Activated CD4-positive, alpha-beta T cell treated with anti-CD3 and anti-CD28 coated beads, Interleukin-2, Interleukin-4, amounts not matched to agents 100 ng/mL and 50 ng/mL, durations not matched to agents 16 hours and 8 hours (primary cell): ENCODE measurements at regions not wholly inside any gene's neighbourhood (a gene's known extent, or its start where the extent isn't known, plus 50 kb on each side); places are given as distances from the start of the nearest gene placed in this dataset.
"Not testable (repeated sequence)": the region's sequence is repeated elsewhere in the genome, so short reads cannot be mapped to it uniquely, and the experiment has no call there.

Experiments
- DNase-seq: peaks from one replicate; pipeline ENCODE4 v3.0.0-alpha.2; 2020; ENCODE audit warnings: low spot score

GRCh38 chr3:86554383-86554782 lies 436.6 kb downstream of the VGLL3 start:
- DNase-seq = no peak

- no peak for DNase-seq
Observed at GRCh38 chr3:86547692-86548091, 443.3 kb downstream of the VGLL3 start.

- no peak for DNase-seq
Observed at GRCh38 chr3:86537171-86537570, 453.8 kb downstream of the VGLL3 start.

GRCh38 chr3:86519819-86520218 lies 471.1 kb downstream of the VGLL3 start:
- no peak for DNase-seq

GRCh38 chr3:86481636-86482035 lies 509.3 kb downstream of the VGLL3 start:
- no peak for DNase-seq

- no peak for DNase-seq
Observed at GRCh38 chr3:86481031-86481430, 509.9 kb downstream of the VGLL3 start.

- no peak for DNase-seq
Observed at GRCh38 chr3:86464180-86464579, 526.8 kb downstream of the VGLL3 start.

- no peak for DNase-seq
Observed at GRCh38 chr3:86451749-86452148, 539.2 kb downstream of the VGLL3 start.

- no peak for DNase-seq
Observed at GRCh38 chr3:86438544-86438943, 552.4 kb downstream of the VGLL3 start.

GRCh38 chr3:86427343-86427742 lies 563.6 kb downstream of the VGLL3 start:
- no peak for DNase-seq

GRCh38 chr3:86420990-86421739 lies 569.8 kb downstream of the VGLL3 start:
- no peak for DNase-seq

- no peak for DNase-seq
Observed at GRCh38 chr3:86418861-86419260, 572.1 kb downstream of the VGLL3 start.

- no peak for DNase-seq
Observed at GRCh38 chr3:86416334-86416733, 574.6 kb downstream of the VGLL3 start.

GRCh38 chr3:86413645-86414044 lies 577.3 kb downstream of the VGLL3 start:
- no peak for DNase-seq

GRCh38 chr3:86410587-86410986 lies 580.4 kb downstream of the VGLL3 start:
- no peak for DNase-seq

GRCh38 chr3:86389759-86390158 lies 601.2 kb downstream of the VGLL3 start:
- not testable (repeated sequence) for DNase-seq

- no peak for DNase-seq
Observed at GRCh38 chr3:86388820-86389219, 602.1 kb downstream of the VGLL3 start.

- DNase-seq = no peak
Observed at GRCh38 chr3:86382556-86382955, 608.4 kb downstream of the VGLL3 start.

- no peak for DNase-seq
Observed at GRCh38 chr3:86381247-86381646, 609.7 kb downstream of the VGLL3 start.

GRCh38 chr3:86379280-86379679 lies 611.7 kb downstream of the VGLL3 start:
- no peak for DNase-seq

- DNase-seq = no peak
Observed at GRCh38 chr3:86378829-86379228, 612.1 kb downstream of the VGLL3 start.

- DNase-seq = not testable (repeated sequence)
Observed at GRCh38 chr3:86335566-86335965, 655.4 kb downstream of the VGLL3 start.

- DNase-seq = no peak
Observed at GRCh38 chr3:86333636-86334035, 657.3 kb downstream of the VGLL3 start.

GRCh38 chr3:86303935-86304334 lies 687.0 kb downstream of the VGLL3 start:
- no peak for DNase-seq
